ENCODE measurements at regions not wholly inside any gene's neighbourhood (a gene's known extent, or its start where the extent isn't known, plus 50 kb on each side); places are given as distances from the start of the nearest gene placed in this dataset.

DNA sequence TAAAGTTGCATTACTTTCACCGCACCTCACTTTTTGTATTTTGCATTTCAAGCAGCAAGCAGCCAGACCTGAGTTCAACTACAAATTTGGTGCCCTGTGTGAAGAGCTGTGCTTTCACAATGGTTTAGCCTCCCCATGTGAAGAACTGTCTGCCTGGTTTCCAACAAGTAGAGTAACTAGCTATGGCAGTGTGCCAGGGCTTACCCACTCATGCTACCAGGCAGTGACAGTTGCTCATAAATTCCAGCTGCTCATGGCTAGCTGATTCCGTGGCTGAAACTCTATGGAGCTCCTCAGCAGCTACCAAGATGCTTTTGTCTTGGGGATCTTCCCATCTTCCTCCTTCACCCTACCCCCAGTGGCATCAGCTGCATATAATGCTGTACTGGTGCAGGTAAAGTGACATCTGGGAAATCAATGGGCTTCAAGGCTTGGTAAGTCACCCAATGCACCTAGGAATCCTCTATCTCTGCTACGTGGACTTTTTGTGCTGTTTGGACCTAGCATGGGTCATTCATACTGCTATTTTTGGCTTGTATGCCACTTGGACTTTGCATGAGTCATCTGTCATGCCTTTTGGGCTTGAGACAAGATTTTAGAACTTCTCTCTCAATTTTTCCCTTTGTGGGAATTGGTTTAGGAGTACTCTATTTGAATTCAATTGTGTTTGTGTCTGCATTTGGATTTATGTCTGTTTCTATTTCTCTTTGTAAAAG, 176.5 kb upstream of the GJE1 start:
- Mint-ChIP-seq H3K36me3 (ENCODE audit: insufficient read depth, unreplicated experiment) (no peaks in the 10 kb centered on the region), H3K4me1 (ENCODE audit: insufficient read depth, unreplicated experiment) (no peaks in the 10 kb centered on the region), H3K27me3 (ENCODE audit: insufficient read depth, unreplicated experiment) (no peaks in the 10 kb centered on the region), H3K9me3 (ENCODE audit: unreplicated experiment) (peaks cover 21% of the 10 kb centered on the region), H3K4me3 (ENCODE audit: unreplicated experiment) (no peak overlapping the region), H3K27ac (ENCODE audit: low read depth, unreplicated experiment) (no peak overlapping the region)
- ChIA-PET POLR2A (no interaction called here), CTCF (interaction anchor here (1.3 kb wide), 1 partner anchor 280 kb away, joined by 6 read pairs; no protein-coding TSS in a partner anchor)
- intact Hi-C loops (cut with micrococcal nuclease) = no loop called here
- peak; percentile 25 for DNase-seq (ENCODE audit: unreplicated experiment)
- TF ChIP-seq, protein P1, sequence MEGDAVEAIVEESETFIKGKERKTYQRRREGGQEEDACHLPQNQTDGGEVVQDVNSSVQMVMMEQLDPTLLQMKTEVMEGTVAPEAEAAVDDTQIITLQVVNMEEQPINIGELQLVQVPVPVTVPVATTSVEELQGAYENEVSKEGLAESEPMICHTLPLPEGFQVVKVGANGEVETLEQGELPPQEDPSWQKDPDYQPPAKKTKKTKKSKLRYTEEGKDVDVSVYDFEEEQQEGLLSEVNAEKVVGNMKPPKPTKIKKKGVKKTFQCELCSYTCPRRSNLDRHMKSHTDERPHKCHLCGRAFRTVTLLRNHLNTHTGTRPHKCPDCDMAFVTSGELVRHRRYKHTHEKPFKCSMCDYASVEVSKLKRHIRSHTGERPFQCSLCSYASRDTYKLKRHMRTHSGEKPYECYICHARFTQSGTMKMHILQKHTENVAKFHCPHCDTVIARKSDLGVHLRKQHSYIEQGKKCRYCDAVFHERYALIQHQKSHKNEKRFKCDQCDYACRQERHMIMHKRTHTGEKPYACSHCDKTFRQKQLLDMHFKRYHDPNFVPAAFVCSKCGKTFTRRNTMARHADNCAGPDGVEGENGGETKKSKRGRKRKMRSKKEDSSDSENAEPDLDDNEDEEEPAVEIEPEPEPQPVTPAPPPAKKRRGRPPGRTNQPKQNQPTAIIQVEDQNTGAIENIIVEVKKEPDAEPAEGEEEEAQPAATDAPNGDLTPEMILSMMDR (IDR thresholded peaks at IDR 0.05; ENCODE audit: unreplicated experiment) = no peak
- no TSS peak for BruUV-seq (replicated peaks)

DNA sequence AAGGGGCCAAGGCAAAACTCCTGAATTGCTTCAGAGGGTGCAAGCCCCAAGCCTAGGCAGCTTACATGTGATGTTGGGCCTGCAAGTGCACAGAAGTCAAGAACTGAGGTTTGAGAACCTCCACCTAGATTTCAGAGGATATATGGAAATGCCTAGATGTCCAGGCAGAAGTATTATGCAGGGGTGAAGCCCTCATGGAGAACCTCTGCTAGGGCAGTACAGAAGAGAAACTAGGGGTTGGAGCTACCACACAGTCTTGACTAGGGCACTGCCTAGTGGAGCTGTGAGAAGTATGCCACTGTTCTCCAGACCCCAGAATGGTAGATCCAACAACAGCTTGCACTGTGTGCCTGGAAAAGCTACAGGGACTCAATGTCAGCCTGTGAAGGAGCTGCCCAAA, 179.7 kb upstream of the GJE1 start:
- no peak for DNase-seq (ENCODE audit: unreplicated experiment)
- H3K36me3 Mint-ChIP-seq (ENCODE audit: insufficient read depth, unreplicated experiment) = no peaks in the 10 kb centered on the region
- H3K27me3 Mint-ChIP-seq (ENCODE audit: insufficient read depth, unreplicated experiment) = peaks cover 10% of the 10 kb centered on the region
- H3K27ac Mint-ChIP-seq (ENCODE audit: low read depth, unreplicated experiment) = no peak overlapping the region
- no peak overlapping the region for H3K4me3 Mint-ChIP-seq (ENCODE audit: unreplicated experiment)
- POLR2A ChIA-PET = no interaction called here
- CTCF ChIA-PET = no interaction called here
- BruUV-seq (replicated peaks) = no TSS peak
- H3K4me1 Mint-ChIP-seq (ENCODE audit: insufficient read depth, unreplicated experiment) = no peaks in the 10 kb centered on the region
- TF ChIP-seq, protein P1 (IDR thresholded peaks at IDR 0.05; ENCODE audit: unreplicated experiment) = no peak
- peaks cover 21% of the 10 kb centered on the region for H3K9me3 Mint-ChIP-seq (ENCODE audit: unreplicated experiment)
- intact Hi-C loops (cut with micrococcal nuclease) = no loop called here

DNA sequence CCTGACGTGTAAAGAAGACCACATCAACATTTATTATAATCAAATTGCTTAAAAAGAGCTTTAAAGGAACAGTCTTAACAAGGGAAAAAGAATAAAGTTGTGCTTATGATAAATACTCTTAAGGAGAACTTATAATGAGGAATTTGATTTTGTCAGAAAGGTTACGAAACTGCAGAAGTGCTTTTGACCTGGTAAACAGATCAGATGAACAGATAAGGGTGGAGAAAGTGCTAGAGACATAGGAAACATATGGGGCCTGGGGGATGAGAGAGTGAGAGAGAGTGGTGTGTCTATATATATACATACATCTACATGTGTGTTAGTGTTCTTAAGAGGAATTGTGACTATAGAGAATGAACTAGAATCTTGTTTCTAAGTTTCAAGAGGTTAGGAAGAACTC, 186.2 kb upstream of the GJE1 start:
- intact Hi-C loops (cut with micrococcal nuclease) = no loop called here
- Mint-ChIP-seq H3K27ac (ENCODE audit: low read depth, unreplicated experiment) (no peak overlapping the region), H3K27me3 (ENCODE audit: insufficient read depth, unreplicated experiment) (peaks cover 14% of the 10 kb centered on the region), H3K9me3 (ENCODE audit: unreplicated experiment) (peaks cover 10% of the 10 kb centered on the region), H3K4me3 (ENCODE audit: unreplicated experiment) (no peak overlapping the region), H3K36me3 (ENCODE audit: insufficient read depth, unreplicated experiment) (no peaks in the 10 kb centered on the region), H3K4me1 (ENCODE audit: insufficient read depth, unreplicated experiment) (no peaks in the 10 kb centered on the region)
- TF ChIP-seq, protein P1 (IDR thresholded peaks at IDR 0.05; ENCODE audit: unreplicated experiment) = no peak
- POLR2A ChIA-PET = no interaction called here
- no TSS peak for BruUV-seq (replicated peaks)
- DNase-seq (ENCODE audit: unreplicated experiment) = no peak
- CTCF ChIA-PET = no interaction called here

DNA sequence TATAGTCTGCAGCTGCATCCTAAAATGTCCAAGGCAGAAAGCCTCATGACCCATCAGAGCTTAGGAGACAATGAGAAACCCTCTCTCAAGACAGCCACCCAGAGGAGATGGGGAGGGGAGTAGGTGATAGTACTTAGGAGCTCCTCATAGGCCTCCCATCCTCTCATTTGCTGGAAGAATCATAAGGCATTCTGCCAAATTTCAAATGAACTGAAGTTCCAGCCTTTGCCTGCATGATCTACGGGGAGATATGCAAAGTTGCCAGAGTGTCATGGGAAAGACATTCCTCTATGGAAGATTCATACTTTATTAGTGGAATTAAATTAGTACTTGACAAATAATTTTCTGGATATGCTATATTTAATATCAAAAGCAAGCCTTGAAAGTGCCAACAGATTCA, 194.1 kb upstream of the GJE1 start:
- CTCF ChIA-PET = no interaction called here
- no TSS peak for BruUV-seq (replicated peaks)
- no peak overlapping the region for H3K4me3 Mint-ChIP-seq (ENCODE audit: unreplicated experiment)

More for the DNA sequence above, 194.1 kb upstream of the GJE1 start:
- no peaks in the 10 kb centered on the region for H3K36me3 Mint-ChIP-seq (ENCODE audit: insufficient read depth, unreplicated experiment)
- H3K27me3 Mint-ChIP-seq (ENCODE audit: insufficient read depth, unreplicated experiment) = peaks cover 12% of the 10 kb centered on the region
- H3K9me3 Mint-ChIP-seq (ENCODE audit: unreplicated experiment) = peaks cover 10% of the 10 kb centered on the region
- TF ChIP-seq, protein P1 (IDR thresholded peaks at IDR 0.05; ENCODE audit: unreplicated experiment) = no peak
- H3K27ac Mint-ChIP-seq (ENCODE audit: low read depth, unreplicated experiment) = no peak overlapping the region
- no peak for DNase-seq (ENCODE audit: unreplicated experiment)
- POLR2A ChIA-PET = no interaction called here
- no peaks in the 10 kb centered on the region for H3K4me1 Mint-ChIP-seq (ENCODE audit: insufficient read depth, unreplicated experiment)
- intact Hi-C loops (cut with micrococcal nuclease) = no loop called here

All from MCF 10A (cell line).